HG03280 (cell line): ENCODE measurements at regions not wholly inside any gene's neighbourhood (a gene's known extent, or its start where the extent isn't known, plus 50 kb on each side); places are given as distances from the start of the nearest gene placed in this dataset.

Experiments used
- ATAC-seq: cut with Tn5 transposase; IDR thresholded peaks from one replicate; pipeline ENCODE4 v1.9.1; 2021; ENCODE audit warnings: mild to moderate bottlenecking, moderate library complexity; ENCODE audit not compliant: unreplicated experiment

GRCh38 chr5:45195026-45195425 lies 386.3 kb downstream of the MRPS30 start:
- no peak for ATAC-seq
